HG02678 (cell line): ENCODE measurements at regions not wholly inside any gene's neighbourhood (a gene's known extent, or its start where the extent isn't known, plus 50 kb on each side); places are given as distances from the start of the nearest gene placed in this dataset.
"Not testable (repeated sequence)": the region's sequence is repeated elsewhere in the genome, so short reads cannot be mapped to it uniquely, and the experiment has no call there.

Experiments
- ATAC-seq: cut with Tn5 transposase; IDR thresholded peaks from one replicate; pipeline ENCODE4 v1.9.1; 2021; ENCODE audit warnings: mild to moderate bottlenecking, moderate library complexity; ENCODE audit not compliant: unreplicated experiment

- ATAC-seq, result no peak
These were observed 341.7 kb downstream of the LRRC3B start for GRCh38 chr3:26964313-26964712.

- ATAC-seq, result no peak
These were observed 342.3 kb downstream of the LRRC3B start for GRCh38 chr3:26964836-26965235.

- ATAC-seq, result no peak
These were observed 344.9 kb downstream of the LRRC3B start for GRCh38 chr3:26967501-26967900.

- ATAC-seq, result no peak
These were observed 362.1 kb downstream of the LRRC3B start for GRCh38 chr3:26984416-26985390.

- ATAC-seq, result no peak
These were observed 366.5 kb downstream of the LRRC3B start for GRCh38 chr3:26989037-26989436.

GRCh38 chr3:26997226-26997625 is 372.0 kb downstream of the NEK10 start:
- no peak for ATAC-seq

- ATAC-seq, result no peak
These were observed 358.3 kb downstream of the NEK10 start for GRCh38 chr3:27010834-27011233.

- ATAC-seq, result no peak
These were observed 347.0 kb downstream of the NEK10 start for GRCh38 chr3:27022096-27022761.

- ATAC-seq, result no peak
These were observed 344.7 kb downstream of the NEK10 start for GRCh38 chr3:27024493-27024892.

- ATAC-seq, result no peak
These were observed 343.5 kb downstream of the NEK10 start for GRCh38 chr3:27025718-27026117.

GRCh38 chr3:27031476-27031875 is 337.7 kb downstream of the NEK10 start:
- ATAC-seq, result no peak

- no peak for ATAC-seq
These were observed 334.9 kb downstream of the NEK10 start for GRCh38 chr3:27034255-27034654.

- ATAC-seq, result no peak
These were observed 328.5 kb downstream of the NEK10 start for GRCh38 chr3:27040674-27041073.

- ATAC-seq, result not testable (repeated sequence)
These were observed 326.6 kb downstream of the NEK10 start for GRCh38 chr3:27042541-27042940.

- no peak for ATAC-seq
These were observed 325.7 kb downstream of the NEK10 start for GRCh38 chr3:27043328-27043955.

GRCh38 chr3:27044931-27045481 is 324.2 kb downstream of the NEK10 start:
- no peak for ATAC-seq

- no peak for ATAC-seq
These were observed 322.8 kb downstream of the NEK10 start for GRCh38 chr3:27046351-27046750.

GRCh38 chr3:27049792-27050191 is 319.4 kb downstream of the NEK10 start:
- no peak for ATAC-seq

GRCh38 chr3:27051527-27051926 is 317.7 kb downstream of the NEK10 start:
- not testable (repeated sequence) for ATAC-seq

GRCh38 chr3:27056326-27056725 is 312.9 kb downstream of the NEK10 start:
- no peak for ATAC-seq

GRCh38 chr3:27059489-27059888 is 309.7 kb downstream of the NEK10 start:
- ATAC-seq, result no peak
